Testis (tissue), 2 donors: ENCODE measurements at regions not wholly inside any gene's neighbourhood (a gene's known extent, or its start where the extent isn't known, plus 50 kb on each side); places are given as distances from the start of the nearest gene placed in this dataset.

Experiments
- DNase-seq: peaks from one replicate; pipeline ENCODE4 v3.0.0-alpha.2; 2019
- H3K27ac ChIP-seq, 2 donors: fragments of 200-600 bp; sonication (generic); one replicate each; pipeline ENCODE4 v1.5.1; 2019
- H3K27me3 ChIP-seq: fragments of 200-600 bp; sonication (generic); one replicate; pipeline ENCODE4 v1.5.1; 2019
- H3K36me3 ChIP-seq: fragments of 200-600 bp; sonication (generic); one replicate; pipeline ENCODE4 v1.5.1; 2017; ENCODE audit warnings: low read depth; ENCODE audit errors: missing control alignments
- H3K4me1 ChIP-seq: fragments of 200-600 bp; sonication (generic); one replicate; pipeline ENCODE4 v1.5.1; 2019
- H3K4me3 ChIP-seq, 2 donors: fragments of 200-600 bp; sonication (generic); one replicate each; pipeline ENCODE4 v1.5.1; 2017 to 2019
- H3K9me3 ChIP-seq: fragments of 200-600 bp; sonication (generic); one replicate; pipeline ENCODE4 v1.5.1; 2017
- POLR2A ChIP-seq: fragments of 450-650 bp; IDR thresholded peaks from one replicate; pipeline ENCODE4 v1.6.1; 2017; ENCODE audit warnings: antibody characterized with exemption, mild to moderate bottlenecking, moderate library complexity
- WGBS, 2 donors: methylation state at CpG; one replicate each; pipeline ENCODE4 v1.1.5; 2018; 5-methylcytosine and 5-hydroxymethylcytosine counted together
- intact Hi-C: fragments of 100-400 bp; cut with DNase I; formaldehyde crosslinking; loops from one replicate; pipeline ENCODE4 v1.15.1; 2023; ENCODE audit warnings: low total_unique reads
- TF ChIP-seq, protein P1 (sequence below), 3 experiments: fragments of 450-650 bp in 2 of 3; fragments of 200-600 bp in 1 of 3; sonication (generic) in 1 of 3; IDR thresholded peaks; one replicate each; pipeline ENCODE4 v1.5.1; 2016 to 2019; ENCODE audit warnings: antibody characterized with exemption in 3 of 3, mild to moderate bottlenecking in 2 of 3, moderate library complexity in 1 of 3

DNA sequence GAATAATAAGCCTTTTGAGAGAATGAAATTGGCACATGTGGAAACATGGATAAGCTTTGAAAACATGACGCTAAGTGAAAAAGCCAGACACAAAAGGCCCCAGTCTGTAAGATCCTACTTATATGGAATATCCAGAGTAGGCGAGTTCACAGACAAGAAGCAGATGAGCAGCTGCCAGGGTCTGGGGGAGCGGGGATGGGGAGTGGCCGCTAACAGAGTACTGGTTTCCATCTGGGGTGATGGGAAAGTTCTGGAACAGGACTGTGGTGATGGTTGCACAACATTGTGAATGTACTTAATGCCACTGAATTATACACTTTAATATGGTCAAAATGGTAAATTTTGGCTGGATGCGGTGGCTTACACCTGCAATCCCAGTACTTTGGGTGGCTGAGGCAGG is 126.5 kb downstream of the SPATA19 start:
- WGBS, 2 donors, result 89 to 91% methylated on average over 5 of the region's 5 CpGs
- TF ChIP-seq, protein P1, sequence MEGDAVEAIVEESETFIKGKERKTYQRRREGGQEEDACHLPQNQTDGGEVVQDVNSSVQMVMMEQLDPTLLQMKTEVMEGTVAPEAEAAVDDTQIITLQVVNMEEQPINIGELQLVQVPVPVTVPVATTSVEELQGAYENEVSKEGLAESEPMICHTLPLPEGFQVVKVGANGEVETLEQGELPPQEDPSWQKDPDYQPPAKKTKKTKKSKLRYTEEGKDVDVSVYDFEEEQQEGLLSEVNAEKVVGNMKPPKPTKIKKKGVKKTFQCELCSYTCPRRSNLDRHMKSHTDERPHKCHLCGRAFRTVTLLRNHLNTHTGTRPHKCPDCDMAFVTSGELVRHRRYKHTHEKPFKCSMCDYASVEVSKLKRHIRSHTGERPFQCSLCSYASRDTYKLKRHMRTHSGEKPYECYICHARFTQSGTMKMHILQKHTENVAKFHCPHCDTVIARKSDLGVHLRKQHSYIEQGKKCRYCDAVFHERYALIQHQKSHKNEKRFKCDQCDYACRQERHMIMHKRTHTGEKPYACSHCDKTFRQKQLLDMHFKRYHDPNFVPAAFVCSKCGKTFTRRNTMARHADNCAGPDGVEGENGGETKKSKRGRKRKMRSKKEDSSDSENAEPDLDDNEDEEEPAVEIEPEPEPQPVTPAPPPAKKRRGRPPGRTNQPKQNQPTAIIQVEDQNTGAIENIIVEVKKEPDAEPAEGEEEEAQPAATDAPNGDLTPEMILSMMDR (IDR thresholded peaks at IDR 0.05), result no peak
- no peak for TF ChIP-seq POLR2A
- no peak overlapping the region for H3K4me3 ChIP-seq
- no peaks in the 10 kb centered on the region for H3K27me3 ChIP-seq
- no peaks in the 10 kb centered on the region for H3K9me3 ChIP-seq
- H3K36me3 ChIP-seq, result no peaks in the 10 kb centered on the region
- no peak overlapping the region for H3K27ac ChIP-seq
- intact Hi-C loops, result no loop called here
- no peak for DNase-seq
- no peaks in the 10 kb centered on the region for H3K4me1 ChIP-seq

DNA sequence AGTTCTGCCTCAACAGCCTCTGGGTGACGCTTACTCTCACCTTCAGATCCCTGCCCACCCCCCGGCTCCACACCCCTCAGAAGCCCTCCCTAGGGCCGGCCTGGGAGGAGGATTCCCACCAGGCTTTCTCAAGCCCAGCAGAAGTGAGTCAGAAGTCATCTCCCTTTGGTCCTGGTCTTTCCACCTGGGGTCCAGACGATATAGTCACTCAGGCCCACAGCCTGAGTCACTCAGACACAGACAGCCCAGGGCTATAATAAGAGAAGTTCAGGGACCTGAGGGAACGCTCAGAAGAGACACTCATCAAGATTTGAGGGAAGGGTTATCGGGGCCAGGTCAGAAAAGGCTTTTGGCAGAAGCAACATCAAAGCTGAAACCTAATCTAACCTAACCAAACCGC is 127.1 kb downstream of the SPATA19 start:
- Histone ChIP-seq H3K36me3 (no peaks in the 10 kb centered on the region), H3K27ac (no peak overlapping the region), H3K4me3 (no peak overlapping the region), H3K9me3 (no peaks in the 10 kb centered on the region), H3K27me3 (no peaks in the 10 kb centered on the region), H3K4me1 (no peaks in the 10 kb centered on the region)
- no peak for DNase-seq
- intact Hi-C loops, result no loop called here
- WGBS, 2 donors, result 81 to 86% methylated on average over 7 of the region's 7 CpGs
- TF ChIP-seq POLR2A, result no peak
- TF ChIP-seq, protein P1 (IDR thresholded peaks at IDR 0.05), result no peak

DNA sequence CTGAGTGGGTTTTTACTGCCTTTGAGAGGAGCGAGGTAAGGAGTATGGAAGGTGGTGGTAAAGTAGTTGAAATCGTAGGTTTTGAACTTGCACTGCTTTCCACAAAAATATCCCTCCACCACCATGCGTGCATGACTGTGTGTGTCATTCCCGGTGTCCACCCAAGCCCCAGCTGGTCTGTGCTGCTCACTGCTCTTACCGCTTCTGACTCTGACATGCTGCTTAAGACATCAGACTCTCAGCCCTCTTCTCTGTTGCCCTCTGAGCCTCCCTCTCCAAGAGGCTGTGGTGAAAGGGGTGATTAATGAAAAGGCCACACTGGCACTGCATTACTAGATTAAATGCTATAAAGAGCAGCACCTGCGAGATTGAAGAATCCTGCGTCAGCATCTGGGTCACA is 128.7 kb downstream of the SPATA19 start:
- H3K27ac ChIP-seq, result no peak overlapping the region
- intact Hi-C loops, result no loop called here
- TF ChIP-seq, protein P1 (IDR thresholded peaks at IDR 0.05), result no peak
- no peak for TF ChIP-seq POLR2A
- 92 to 94% methylated on average over 7 of the region's 7 CpGs for WGBS, 2 donors
- no peaks in the 10 kb centered on the region for H3K27me3 ChIP-seq
- no peaks in the 10 kb centered on the region for H3K4me1 ChIP-seq
- no peak overlapping the region for H3K4me3 ChIP-seq
- H3K36me3 ChIP-seq, result no peaks in the 10 kb centered on the region
- no peak for DNase-seq
- H3K9me3 ChIP-seq, result no peaks in the 10 kb centered on the region

GRCh38 chr11:133715602-133716001 is 129.7 kb downstream of the SPATA19 start:
- WGBS, 2 donors, result 76 to 85% methylated on average over 7 of the region's 7 CpGs
- TF ChIP-seq, protein P1 (IDR thresholded peaks at IDR 0.05), result no peak
- TF ChIP-seq POLR2A, result no peak
- no peaks in the 10 kb centered on the region for H3K27me3 ChIP-seq
- H3K27ac ChIP-seq, result no peak overlapping the region
- H3K4me1 ChIP-seq, result no peaks in the 10 kb centered on the region
- H3K9me3 ChIP-seq, result no peaks in the 10 kb centered on the region
- intact Hi-C loops, result no loop called here
- no peaks in the 10 kb centered on the region for H3K36me3 ChIP-seq
- no peak overlapping the region for H3K4me3 ChIP-seq
- no peak for DNase-seq

GRCh38 chr11:133714471-133715375 is 130.6 kb downstream of the SPATA19 start:
- TF ChIP-seq, protein P1 (IDR thresholded peaks at IDR 0.05), result no peak
- TF ChIP-seq POLR2A, result no peak
- no peaks in the 10 kb centered on the region for H3K9me3 ChIP-seq
- intact Hi-C loops, result no loop called here
- H3K4me3 ChIP-seq, result no peak overlapping the region
- H3K27ac ChIP-seq, result no peak overlapping the region
- H3K36me3 ChIP-seq, result no peaks in the 10 kb centered on the region
- WGBS, 2 donors, result 65 to 76% methylated on average over 14 to 16 of the region's 16 CpGs
- H3K27me3 ChIP-seq, result no peaks in the 10 kb centered on the region
- no peak for DNase-seq
- H3K4me1 ChIP-seq, result no peaks in the 10 kb centered on the region
